ENCODE measurements at regions not wholly inside any gene's neighbourhood (a gene's known extent, or its start where the extent isn't known, plus 50 kb on each side); places are given as distances from the start of the nearest gene placed in this dataset.

GRCh38 chr5:12623408-12623807, 719.2 kb upstream of the CTNND2 start (continued):
- TF ChIP-seq NANOG (IDR thresholded peaks at IDR 0.05; ENCODE audit: insufficient read depth, low read depth, low read length, poor library complexity, severe bottlenecking) (peak; percentile 89), NRF1 (IDR thresholded peaks at IDR 0.05; ENCODE audit: low read depth, low read length) (no peak), CEBPB (IDR thresholded peaks at IDR 0.05; ENCODE audit: low read depth, low read length) (0 out of 2 replicates have a peak, but pooled peaks have one; percentile 29), KDM5A (IDR thresholded peaks at IDR 0.05; ENCODE audit: low read length) (no peak), RBBP5 (IDR thresholded peaks at IDR 0.05; ENCODE audit: borderline replicate concordance, low read depth, low read length) (no peak), CREB1 (IDR thresholded peaks at IDR 0.05) (peak; percentile 75), YY1 (IDR thresholded peaks at IDR 0.05; ENCODE audit: low read depth, low read length) (peak; percentile 4; the same call in 1 of the 2 replicates), SAP30 (IDR thresholded peaks at IDR 0.05; ENCODE audit: insufficient read depth, insufficient replicate concordance, low read length) (no peak), CBX5 (IDR thresholded peaks at IDR 0.05; ENCODE audit: low read depth, low read length) (no peak), SP4 (IDR thresholded peaks at IDR 0.05; ENCODE audit: low read length) (no peak), SIRT6 (IDR thresholded peaks at IDR 0.05; ENCODE audit: low read length) (no peak), USF2 (IDR thresholded peaks at IDR 0.05; ENCODE audit: low read length) (no peak), GABPA (IDR thresholded peaks at IDR 0.05; ENCODE audit: borderline replicate concordance, insufficient read depth, low read length) (no peak), SP2 (IDR thresholded peaks at IDR 0.05; ENCODE audit: low read length) (no peak), JUND (IDR thresholded peaks at IDR 0.05; ENCODE audit: low read length) (no peak)

Measured in H1 (cell line).